Stimulated activated memory B cell treated with anti-CD40 and anti-IgM and Interleukin-4, amounts not matched to agents 10 μg/mL and 1 μg/mL and 100 μg/mL, for 72 hours (primary cell): ENCODE measurements at regions not wholly inside any gene's neighbourhood (a gene's known extent, or its start where the extent isn't known, plus 50 kb on each side); places are given as distances from the start of the nearest gene placed in this dataset.
"Not testable (repeated sequence)": the region's sequence is repeated elsewhere in the genome, so short reads cannot be mapped to it uniquely, and the experiment has no call there.

ENCODE experiments used
- ATAC-seq: fragments of 150-1000 bp; cut with Tn5 transposase; 2 replicates; pipeline ENCODE4 v1.10.0; 2021
- H3K27ac Mint-ChIP-seq: one replicate; pipeline ENCODE4 v1.8.0; 2022; ENCODE audit warnings: mild to moderate bottlenecking, mixed read lengths
- H3K27me3 Mint-ChIP-seq: one replicate; pipeline ENCODE4 v1.8.0; 2022; ENCODE audit warnings: mixed read lengths
- H3K36me3 Mint-ChIP-seq: one replicate; pipeline ENCODE4 v1.8.0; 2022; ENCODE audit warnings: mixed read lengths
- H3K4me1 Mint-ChIP-seq: one replicate; pipeline ENCODE4 v1.8.0; 2022; ENCODE audit warnings: mixed read lengths
- H3K4me3 Mint-ChIP-seq: one replicate; pipeline ENCODE4 v1.8.0; 2022; ENCODE audit warnings: mild to moderate bottlenecking, moderate library complexity, mixed read lengths
- H3K9me3 Mint-ChIP-seq: one replicate; pipeline ENCODE4 v1.8.0; 2022; ENCODE audit warnings: mixed read lengths

DNA sequence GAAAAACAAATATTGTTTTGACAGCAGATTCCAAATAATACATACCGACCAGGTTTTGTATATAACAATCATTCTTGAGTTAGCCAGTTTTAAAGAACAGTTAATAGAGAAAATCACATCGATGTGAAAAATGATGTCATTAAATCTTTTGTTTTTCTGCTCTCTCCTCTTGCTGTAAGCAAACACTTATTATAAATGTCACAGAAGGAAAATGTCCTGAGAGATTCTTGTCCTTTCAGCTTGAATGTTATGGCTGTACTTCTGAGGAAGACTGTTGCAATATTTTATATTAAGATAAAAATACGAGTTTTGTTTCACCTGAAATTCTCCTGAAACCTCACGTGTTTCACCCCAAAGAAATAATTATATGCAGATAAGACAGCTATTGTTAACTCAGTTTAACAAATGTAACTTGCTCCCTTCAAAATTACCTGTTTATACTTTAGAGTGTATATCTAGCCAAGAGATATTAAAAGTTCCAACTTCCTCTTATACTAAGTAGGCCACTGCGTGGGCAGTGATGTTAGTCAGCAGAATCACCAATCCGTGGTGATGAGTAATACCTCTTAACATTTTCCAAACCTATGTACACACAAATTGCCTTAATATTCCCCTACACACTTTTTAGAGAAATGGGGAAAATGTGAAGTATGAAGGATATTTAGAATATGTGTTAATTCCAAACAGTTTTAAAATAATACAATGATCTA is 1111.4 kb upstream of the CITED2 start:
- Mint-ChIP-seq H3K9me3 (no peaks in the 10 kb centered on the region), H3K4me3 (no peak overlapping the region), H3K27ac (no peak overlapping the region), H3K27me3 (no peaks in the 10 kb centered on the region), H3K4me1 (no peaks in the 10 kb centered on the region), H3K36me3 (no peaks in the 10 kb centered on the region)
- ATAC-seq = no peak

DNA sequence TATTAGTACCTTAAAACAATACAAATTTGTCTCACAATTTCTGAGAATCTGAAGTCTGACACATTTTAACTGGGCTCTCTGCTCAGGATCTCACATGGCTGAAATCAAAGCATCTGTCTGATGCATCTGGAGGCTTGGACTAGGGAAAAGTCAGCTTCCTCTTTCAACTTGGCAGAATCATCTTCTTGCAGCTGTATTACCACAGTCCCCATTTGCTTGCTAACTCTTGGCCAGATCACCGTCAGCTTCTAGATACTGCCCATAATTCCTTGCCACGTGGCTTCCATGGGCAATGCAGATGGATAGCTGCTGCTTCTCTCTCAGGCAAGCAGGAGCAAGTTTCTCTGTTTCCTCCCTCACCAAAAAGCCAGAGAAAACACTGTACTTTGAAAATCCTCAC is 1106.4 kb upstream of the CITED2 start:
- H3K27me3 Mint-ChIP-seq = no peaks in the 10 kb centered on the region
- H3K4me3 Mint-ChIP-seq = no peak overlapping the region
- no peak overlapping the region for H3K27ac Mint-ChIP-seq
- H3K36me3 Mint-ChIP-seq = no peaks in the 10 kb centered on the region
- no peaks in the 10 kb centered on the region for H3K4me1 Mint-ChIP-seq
- ATAC-seq = peak; percentile 48
- H3K9me3 Mint-ChIP-seq = no peaks in the 10 kb centered on the region

DNA sequence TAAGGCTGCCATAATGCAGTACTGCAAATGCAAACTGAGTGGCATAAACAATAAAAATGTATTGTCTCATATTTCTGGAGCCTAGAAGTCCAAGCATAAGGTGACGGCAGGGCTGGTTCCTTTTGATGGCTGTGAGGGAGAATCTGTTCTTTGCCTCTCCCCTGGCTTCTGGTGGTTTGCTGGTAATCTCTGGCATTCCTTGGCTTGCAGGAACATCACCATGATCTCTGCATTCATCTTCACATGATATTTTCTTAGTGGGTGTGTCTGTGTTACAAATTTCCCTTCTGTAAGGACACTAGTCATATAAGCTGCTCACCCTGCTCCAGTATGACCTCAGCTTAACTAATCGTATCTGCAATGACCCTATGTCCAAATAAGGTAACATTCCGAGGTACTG is 1104.2 kb upstream of the CITED2 start:
- Mint-ChIP-seq H3K9me3 (no peaks in the 10 kb centered on the region), H3K4me1 (no peaks in the 10 kb centered on the region), H3K36me3 (no peaks in the 10 kb centered on the region), H3K27ac (no peak overlapping the region), H3K27me3 (no peaks in the 10 kb centered on the region), H3K4me3 (no peak overlapping the region)
- no peak for ATAC-seq

DNA sequence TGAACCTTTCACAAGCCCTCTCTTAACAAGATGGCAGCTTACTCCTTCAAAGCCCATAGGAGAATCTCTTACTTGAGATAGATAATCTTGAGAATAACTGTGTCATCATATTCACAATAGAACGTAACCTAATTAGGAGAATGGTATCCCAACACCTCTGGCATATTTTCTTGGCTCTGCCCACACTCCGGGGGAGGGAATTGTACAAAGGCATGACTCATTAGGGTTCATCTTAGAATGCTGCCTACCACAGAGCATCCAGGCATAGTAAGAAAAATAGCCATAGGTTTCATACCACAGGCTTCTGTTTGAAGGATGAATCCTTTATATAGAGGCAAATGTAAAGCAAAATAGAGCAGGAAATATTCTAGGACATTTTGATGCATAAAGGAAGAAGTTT is 1100.6 kb upstream of the CITED2 start:
- H3K4me3 Mint-ChIP-seq = no peak overlapping the region
- no peak overlapping the region for H3K27ac Mint-ChIP-seq
- H3K4me1 Mint-ChIP-seq = no peaks in the 10 kb centered on the region
- H3K9me3 Mint-ChIP-seq = no peaks in the 10 kb centered on the region
- ATAC-seq = no peak
- H3K27me3 Mint-ChIP-seq = no peaks in the 10 kb centered on the region
- no peaks in the 10 kb centered on the region for H3K36me3 Mint-ChIP-seq

DNA sequence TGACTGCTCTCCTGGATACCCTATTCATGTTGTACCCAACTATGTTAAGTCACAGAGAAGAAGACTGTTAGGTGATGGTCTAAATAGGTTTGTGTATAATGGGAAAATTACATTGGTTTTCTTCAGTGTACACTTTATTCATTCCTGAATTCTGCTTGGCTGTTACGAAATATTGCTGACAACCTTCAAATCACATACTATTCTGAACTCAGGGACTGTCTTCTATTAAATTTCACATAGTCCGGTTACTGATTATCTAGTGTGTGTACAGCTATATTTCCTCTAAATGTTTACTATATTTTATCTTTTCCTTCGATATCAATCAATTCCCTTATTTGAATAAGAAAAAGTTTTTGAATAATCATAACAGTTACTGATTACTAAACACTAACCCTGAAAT is 1090.3 kb upstream of the CITED2 start:
- no peak for ATAC-seq
- no peak overlapping the region for H3K4me3 Mint-ChIP-seq
- H3K4me1 Mint-ChIP-seq = no peaks in the 10 kb centered on the region
- H3K36me3 Mint-ChIP-seq = no peaks in the 10 kb centered on the region
- peaks cover 6% of the 10 kb centered on the region for H3K9me3 Mint-ChIP-seq
- no peaks in the 10 kb centered on the region for H3K27me3 Mint-ChIP-seq
- no peak overlapping the region for H3K27ac Mint-ChIP-seq

DNA sequence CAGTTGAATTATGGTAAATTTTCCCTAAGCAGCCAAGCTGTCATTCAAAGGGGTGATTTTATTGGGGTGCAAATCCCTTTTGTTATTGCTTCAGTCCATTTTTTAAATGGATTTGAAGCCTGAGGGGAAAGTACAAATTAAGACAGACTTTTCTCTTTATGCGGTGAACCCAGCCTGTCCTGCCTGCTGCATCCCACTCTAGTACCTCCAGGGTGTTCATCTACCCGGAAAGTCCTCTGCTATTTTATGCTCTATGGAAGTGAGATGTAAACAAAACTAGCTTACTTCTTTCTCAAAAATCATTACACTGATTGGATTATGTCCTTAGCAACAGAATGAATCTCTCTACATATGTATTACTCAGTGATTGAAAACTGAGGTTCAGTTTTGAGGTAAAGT is 1088.9 kb upstream of the CITED2 start:
- ATAC-seq = no peak
- Mint-ChIP-seq H3K4me1 (no peaks in the 10 kb centered on the region), H3K9me3 (peaks cover 6% of the 10 kb centered on the region), H3K4me3 (no peak overlapping the region), H3K27ac (no peak overlapping the region), H3K36me3 (no peaks in the 10 kb centered on the region), H3K27me3 (no peaks in the 10 kb centered on the region)

DNA sequence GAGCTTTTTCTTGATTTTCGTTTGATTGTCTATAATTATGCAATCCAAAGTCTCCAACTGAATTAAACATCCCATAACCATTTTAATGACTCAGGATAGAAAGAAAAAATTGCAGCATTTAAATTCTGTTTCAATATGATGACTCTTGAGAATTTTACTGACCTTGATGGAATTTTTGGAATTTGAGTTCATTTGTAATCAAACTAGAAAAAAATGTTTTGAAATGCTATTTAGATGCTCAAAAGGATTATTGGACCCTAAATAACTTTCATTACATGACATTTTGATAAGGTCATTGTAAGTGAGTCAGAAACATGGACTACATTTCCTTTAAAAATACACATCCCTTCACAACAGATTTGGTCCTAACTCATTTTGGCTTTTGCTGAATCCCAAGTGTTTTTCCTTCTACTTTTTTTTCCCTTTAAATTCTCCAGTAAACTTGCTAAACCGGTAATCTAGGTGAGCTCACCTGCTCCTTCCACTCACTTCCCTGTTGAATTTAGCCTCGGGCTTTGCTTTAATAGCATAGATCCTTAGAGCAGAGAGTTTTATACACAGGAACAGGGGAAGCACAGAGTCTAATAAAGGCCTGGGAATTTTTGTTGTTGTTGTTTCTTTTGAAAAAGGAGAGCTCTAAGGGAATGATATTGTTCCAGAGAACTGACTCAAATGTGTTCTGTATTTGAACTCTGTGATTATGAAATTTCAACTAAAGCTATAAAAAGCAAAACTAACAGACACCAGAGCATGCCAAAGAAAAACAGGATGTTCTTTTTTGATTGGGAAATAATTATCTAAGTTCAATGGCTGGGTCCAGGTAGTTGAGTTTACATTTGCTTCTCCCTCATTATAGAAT is 1088.2 kb upstream of the CITED2 start:
- H3K27ac Mint-ChIP-seq = no peak overlapping the region
- no peaks in the 10 kb centered on the region for H3K4me1 Mint-ChIP-seq
- no peaks in the 10 kb centered on the region for H3K36me3 Mint-ChIP-seq
- no peak for ATAC-seq
- H3K27me3 Mint-ChIP-seq = no peaks in the 10 kb centered on the region
- H3K4me3 Mint-ChIP-seq = no peak overlapping the region
- peaks cover 6% of the 10 kb centered on the region for H3K9me3 Mint-ChIP-seq

DNA sequence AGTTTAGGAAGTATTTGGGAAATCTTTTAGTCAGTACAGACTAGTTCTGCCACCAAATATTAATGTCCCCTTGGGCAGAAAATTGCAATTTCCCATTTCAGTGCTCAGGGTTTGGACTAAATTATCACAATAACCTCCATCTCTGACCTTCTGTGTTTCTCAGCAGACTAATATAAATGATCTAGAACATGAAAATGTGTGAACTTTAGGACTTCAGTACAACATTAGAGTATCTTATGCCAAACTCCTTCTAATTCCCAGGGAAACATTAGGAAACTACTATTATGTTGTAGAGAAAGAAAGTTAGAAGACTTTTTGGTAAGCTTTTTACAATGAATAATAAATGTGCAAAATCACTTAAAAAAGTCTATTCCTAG is 1087.6 kb upstream of the CITED2 start:
- Mint-ChIP-seq H3K4me3 (no peak overlapping the region), H3K36me3 (no peaks in the 10 kb centered on the region), H3K27me3 (no peaks in the 10 kb centered on the region), H3K9me3 (peaks cover 6% of the 10 kb centered on the region), H3K27ac (no peak overlapping the region), H3K4me1 (no peaks in the 10 kb centered on the region)
- ATAC-seq = no peak

DNA sequence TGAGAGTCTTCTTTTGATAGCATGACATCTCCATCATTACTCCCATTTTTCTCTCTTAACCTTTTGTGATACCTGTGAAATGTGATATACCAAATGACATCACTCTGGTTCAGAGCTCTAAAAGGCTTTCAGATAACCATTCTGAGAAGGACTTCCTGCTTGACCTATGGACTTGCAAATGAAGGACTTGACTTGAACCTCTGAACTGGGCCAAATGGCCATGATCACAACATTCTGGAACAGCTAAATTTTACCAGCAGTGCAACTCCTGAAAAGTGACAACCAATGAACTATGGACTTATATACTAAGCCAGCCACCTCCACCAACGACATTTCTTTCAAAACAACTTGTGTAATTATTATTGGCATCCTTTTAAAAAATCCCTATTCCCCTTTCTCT is 1085.8 kb upstream of the CITED2 start:
- no peaks in the 10 kb centered on the region for H3K36me3 Mint-ChIP-seq
- ATAC-seq = no peak
- no peaks in the 10 kb centered on the region for H3K4me1 Mint-ChIP-seq
- H3K9me3 Mint-ChIP-seq = peaks cover 4% of the 10 kb centered on the region
- peaks cover 12% of the 10 kb centered on the region for H3K27me3 Mint-ChIP-seq
- H3K4me3 Mint-ChIP-seq = no peak overlapping the region
- H3K27ac Mint-ChIP-seq = no peak overlapping the region

DNA sequence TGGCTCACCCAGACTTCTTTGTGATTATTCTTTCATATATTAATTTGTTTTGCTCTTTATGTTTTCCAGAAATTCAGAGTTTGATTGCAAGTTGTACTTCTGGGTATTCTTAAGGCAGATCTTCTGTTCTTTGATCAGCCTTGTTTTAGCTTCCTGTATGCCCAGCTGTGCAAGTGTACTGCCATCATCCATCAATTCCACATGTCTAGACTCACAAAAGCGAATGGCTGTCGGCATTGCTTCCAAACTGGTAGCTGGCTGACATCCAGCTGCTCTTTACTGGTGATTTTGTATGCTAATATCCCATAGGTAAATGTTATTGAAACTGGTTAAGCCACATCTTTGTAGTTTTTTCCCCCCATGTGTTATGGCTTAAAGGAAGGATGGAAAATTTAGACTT is 1084.8 kb upstream of the CITED2 start:
- H3K36me3 Mint-ChIP-seq = no peaks in the 10 kb centered on the region
- no peaks in the 10 kb centered on the region for H3K4me1 Mint-ChIP-seq
- H3K27me3 Mint-ChIP-seq = peaks cover 15% of the 10 kb centered on the region
- H3K27ac Mint-ChIP-seq = no peak overlapping the region
- no peak overlapping the region for H3K4me3 Mint-ChIP-seq
- ATAC-seq = no peak
- H3K9me3 Mint-ChIP-seq = peaks cover 4% of the 10 kb centered on the region

DNA sequence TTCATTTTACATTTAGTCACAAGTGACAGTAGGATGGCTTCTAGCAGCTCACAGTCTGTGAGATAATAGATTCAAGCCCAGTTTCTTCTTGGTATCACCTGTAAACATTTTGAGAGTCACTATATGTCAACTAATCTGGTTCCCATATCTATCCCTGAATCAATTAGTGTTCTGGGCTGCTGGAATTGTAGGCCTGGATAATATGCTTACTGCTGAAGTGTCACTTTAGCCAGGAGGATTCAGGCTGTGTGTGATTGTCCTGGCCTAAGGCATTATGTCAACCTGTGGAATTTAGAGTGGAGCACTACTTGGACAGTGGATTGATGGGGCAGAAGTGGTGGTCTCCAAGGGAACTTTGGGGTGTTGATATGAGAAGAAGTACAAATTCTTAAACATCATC is 1071.8 kb upstream of the CITED2 start:
- Mint-ChIP-seq H3K27ac (no peak overlapping the region), H3K9me3 (no peaks in the 10 kb centered on the region), H3K4me1 (no peaks in the 10 kb centered on the region), H3K4me3 (no peak overlapping the region), H3K36me3 (no peaks in the 10 kb centered on the region), H3K27me3 (no peaks in the 10 kb centered on the region)
- no peak for ATAC-seq

DNA sequence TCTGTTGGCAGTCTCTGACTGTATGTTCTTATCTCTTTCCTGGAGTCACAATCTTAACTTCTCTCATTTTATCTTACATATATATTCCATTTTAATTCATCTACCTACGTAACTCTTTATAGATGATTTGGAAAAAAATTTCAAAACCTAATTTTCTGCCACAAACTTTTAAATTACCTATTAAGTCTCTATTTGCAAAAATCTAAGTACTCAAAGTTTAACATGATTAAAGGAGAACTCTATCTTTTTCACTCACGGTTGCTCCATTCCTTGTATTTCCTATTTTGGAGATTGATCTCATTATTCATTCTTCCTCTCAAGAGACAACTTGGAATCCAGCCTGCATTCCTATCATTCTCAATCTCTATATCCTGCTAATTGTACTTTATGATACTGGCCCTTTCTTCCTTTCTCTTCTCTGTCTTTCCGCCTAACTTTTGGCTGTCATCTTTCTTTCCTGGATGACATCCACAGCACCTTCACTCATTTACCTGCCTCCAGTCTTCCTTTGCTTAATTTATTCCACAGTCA is 1071.1 kb upstream of the CITED2 start:
- Mint-ChIP-seq H3K27ac (no peak overlapping the region), H3K4me1 (no peaks in the 10 kb centered on the region), H3K9me3 (no peaks in the 10 kb centered on the region), H3K4me3 (no peak overlapping the region), H3K36me3 (no peaks in the 10 kb centered on the region), H3K27me3 (no peaks in the 10 kb centered on the region)
- no peak for ATAC-seq

DNA sequence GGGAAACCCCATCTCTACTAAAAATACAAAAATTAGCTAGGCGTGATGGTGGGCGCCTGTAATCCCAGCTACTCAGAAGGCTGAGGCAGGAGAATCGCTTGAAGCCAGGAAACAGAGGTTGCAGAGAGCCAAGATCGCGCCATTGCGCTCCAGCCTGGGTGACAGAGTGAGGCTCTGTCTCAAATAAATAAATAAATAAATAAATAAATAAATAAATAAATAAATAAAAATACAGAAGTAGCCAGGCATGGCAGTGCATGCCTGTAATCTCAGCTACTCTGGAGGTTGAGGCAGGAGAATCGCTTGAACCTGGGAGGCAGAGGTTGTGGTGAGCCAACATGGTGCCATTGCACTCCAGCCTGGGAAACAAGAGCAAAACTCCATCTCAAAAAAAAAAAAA is 1068.7 kb upstream of the CITED2 start:
- H3K4me1 Mint-ChIP-seq, ATAC-seq, H3K4me3 Mint-ChIP-seq, H3K27me3 Mint-ChIP-seq, H3K9me3 Mint-ChIP-seq, H3K27ac Mint-ChIP-seq, H3K36me3 Mint-ChIP-seq: not testable (repeated sequence)

DNA sequence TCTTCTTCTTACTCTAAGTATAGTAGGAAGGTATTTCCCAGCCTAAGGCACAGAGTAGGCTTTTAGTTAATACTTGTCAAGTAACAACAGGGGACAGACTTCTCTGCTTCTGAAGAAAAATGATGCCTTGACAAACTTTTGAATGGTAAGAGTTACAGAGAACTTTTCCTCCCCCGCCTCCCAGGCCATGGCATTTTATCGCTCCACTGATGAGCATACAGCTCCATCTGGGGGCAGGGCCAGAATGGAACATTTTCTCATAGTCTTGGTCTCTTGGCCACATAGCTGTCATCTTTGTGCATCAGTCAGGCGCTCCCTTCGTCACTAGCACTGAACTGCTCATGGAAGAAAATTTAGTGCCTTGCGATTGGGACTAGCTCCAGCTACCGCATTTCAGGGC is 1066.8 kb upstream of the CITED2 start:
- Mint-ChIP-seq H3K27ac (no peak overlapping the region), H3K9me3 (no peaks in the 10 kb centered on the region), H3K27me3 (peaks cover 9% of the 10 kb centered on the region), H3K36me3 (no peaks in the 10 kb centered on the region), H3K4me3 (no peak overlapping the region), H3K4me1 (peaks cover 6% of the 10 kb centered on the region)
- peak; percentile 76 for ATAC-seq

DNA sequence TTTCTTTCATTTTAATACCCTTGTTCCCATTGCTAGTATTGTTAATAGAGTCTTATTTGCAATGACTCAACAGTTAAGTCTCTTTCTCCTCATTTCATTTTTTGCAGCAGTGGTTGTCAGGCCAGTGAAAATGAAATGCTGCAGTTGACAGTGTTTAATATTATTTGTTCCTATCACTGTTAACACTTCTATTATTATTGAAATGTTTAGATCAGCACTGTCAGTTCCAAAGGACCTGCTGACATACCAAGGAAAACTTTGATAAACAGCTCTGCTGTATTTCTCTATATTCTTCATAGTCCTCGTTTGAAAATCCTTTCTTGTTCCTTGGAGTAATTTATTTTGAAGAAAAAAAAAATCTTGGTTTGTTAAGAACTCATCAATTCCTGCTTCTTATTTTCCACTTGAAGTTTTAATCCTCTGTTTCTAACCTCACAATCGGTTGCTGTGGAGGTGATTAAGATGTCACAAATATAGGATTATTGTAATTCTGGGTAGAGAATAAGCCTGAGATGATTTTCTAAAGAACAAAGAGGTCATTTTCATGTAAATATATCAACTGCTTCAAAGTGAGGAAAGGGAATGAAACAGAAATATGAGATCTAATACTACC is 1065.9 kb upstream of the CITED2 start:
- H3K9me3 Mint-ChIP-seq = no peaks in the 10 kb centered on the region
- no peak overlapping the region for H3K4me3 Mint-ChIP-seq
- ATAC-seq = no peak
- no peak overlapping the region for H3K27ac Mint-ChIP-seq
- H3K4me1 Mint-ChIP-seq = peaks cover 6% of the 10 kb centered on the region
- no peaks in the 10 kb centered on the region for H3K36me3 Mint-ChIP-seq
- peaks cover 9% of the 10 kb centered on the region for H3K27me3 Mint-ChIP-seq

DNA sequence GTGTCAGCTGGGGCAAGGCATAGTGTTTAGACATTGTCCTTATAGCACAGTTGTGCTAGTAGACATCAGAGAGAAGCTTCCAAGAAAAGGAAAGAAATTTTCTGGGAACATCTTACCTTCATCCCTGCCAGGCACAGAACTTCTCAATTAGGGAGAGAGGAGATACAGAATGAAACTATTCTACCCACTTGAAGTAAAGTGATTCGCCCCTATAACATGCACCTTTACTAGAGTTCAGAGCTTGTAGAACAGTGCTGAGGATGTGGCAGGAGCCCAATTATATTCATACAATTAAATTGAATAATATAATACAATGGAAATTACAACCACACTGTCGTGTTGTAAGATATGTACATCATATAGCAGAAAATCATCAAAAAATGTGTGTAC is 1063.9 kb upstream of the CITED2 start:
- ATAC-seq = no peak
- no peak overlapping the region for H3K27ac Mint-ChIP-seq
- H3K4me1 Mint-ChIP-seq = peaks cover 6% of the 10 kb centered on the region
- no peak overlapping the region for H3K4me3 Mint-ChIP-seq
- H3K27me3 Mint-ChIP-seq = peaks cover 9% of the 10 kb centered on the region
- H3K9me3 Mint-ChIP-seq = no peaks in the 10 kb centered on the region
- no peaks in the 10 kb centered on the region for H3K36me3 Mint-ChIP-seq
